ENCODE measurements at regions not wholly inside any gene's neighbourhood (a gene's known extent, or its start where the extent isn't known, plus 50 kb on each side); places are given as distances from the start of the nearest gene placed in this dataset.

- H3K27ac ChIP-seq, result no peak overlapping the region
- WGBS, 2 donors (ENCODE audit: low coverage in 1 of 2), result 44 to 55% methylated on average over 4 to 8 of the region's 10 CpGs
- TF ChIP-seq EP300 (IDR thresholded peaks at IDR 0.05), result no peak
- TF ChIP-seq CTCF (IDR thresholded peaks at IDR 0.05), result no peak
- TF ChIP-seq POLR2A (IDR thresholded peaks at IDR 0.05), result no peak
- TF ChIP-seq POLR2AphosphoS5 (IDR thresholded peaks at IDR 0.05), result no peak
- H3K4me1 ChIP-seq, result no peaks in the 10 kb centered on the region
- H3K27me3 ChIP-seq, result no peaks in the 10 kb centered on the region
- H3K4me3 ChIP-seq, result no peak overlapping the region
- no peak for ATAC-seq
- no peaks in the 10 kb centered on the region for H3K36me3 ChIP-seq
- peaks cover 0 to 8% (median 0%) of the 10 kb centered on the region in 3 donors for H3K9me3 ChIP-seq
These were observed 329.6 kb upstream of the B3GAT1 start for GRCh38 chr11:134741453-134742223.

GRCh38 chr11:134740590-134741261, 328.7 kb upstream of the B3GAT1 start:
- Histone ChIP-seq H3K9me3 (no peaks in the 10 kb centered on the region), H3K27ac (no peak overlapping the region), H3K27me3 (no peaks in the 10 kb centered on the region), H3K36me3 (no peaks in the 10 kb centered on the region), H3K4me3 (no peak overlapping the region), H3K4me1 (no peaks in the 10 kb centered on the region)
- ATAC-seq, result no peak
- TF ChIP-seq POLR2A (IDR thresholded peaks at IDR 0.05) (no peak), EP300 (IDR thresholded peaks at IDR 0.05) (no peak), CTCF (IDR thresholded peaks at IDR 0.05) (no peak), POLR2AphosphoS5 (IDR thresholded peaks at IDR 0.05) (no peak)
- WGBS, 2 donors (ENCODE audit: low coverage in 1 of 2), result 71 to 78% methylated on average over 6 to 7 of the region's 9 CpGs

GRCh38 chr11:134739136-134739535, 327.1 kb upstream of the B3GAT1 start:
- H3K27me3 ChIP-seq, result no peaks in the 10 kb centered on the region
- peaks cover 0 to 6% (median 0%) of the 10 kb centered on the region in 3 donors for H3K4me1 ChIP-seq
- H3K27ac ChIP-seq, result no peak overlapping the region
- 57 to 84% methylated on average over 4 to 6 of the region's 11 CpGs for WGBS, 2 donors (ENCODE audit: low coverage in 1 of 2)
- no peaks in the 10 kb centered on the region for H3K36me3 ChIP-seq
- H3K9me3 ChIP-seq, result no peaks in the 10 kb centered on the region
- ATAC-seq, result no peak
- no peak overlapping the region for H3K4me3 ChIP-seq
- TF ChIP-seq CTCF (IDR thresholded peaks at IDR 0.05) (no peak), POLR2A (IDR thresholded peaks at IDR 0.05) (no peak), POLR2AphosphoS5 (IDR thresholded peaks at IDR 0.05) (no peak), EP300 (IDR thresholded peaks at IDR 0.05) (no peak)

GRCh38 chr11:134738581-134738980, 326.5 kb upstream of the B3GAT1 start:
- no peak overlapping the region for H3K4me3 ChIP-seq
- no peak for TF ChIP-seq POLR2A (IDR thresholded peaks at IDR 0.05)
- TF ChIP-seq CTCF (IDR thresholded peaks at IDR 0.05), result no peak
- TF ChIP-seq POLR2AphosphoS5 (IDR thresholded peaks at IDR 0.05), result no peak
- no peak for TF ChIP-seq EP300 (IDR thresholded peaks at IDR 0.05)
- H3K36me3 ChIP-seq, result no peaks in the 10 kb centered on the region
- no peaks in the 10 kb centered on the region for H3K27me3 ChIP-seq
- peaks cover 0 to 7% (median 0%) of the 10 kb centered on the region in 3 donors for H3K4me1 ChIP-seq
- WGBS, 2 donors (ENCODE audit: low coverage in 1 of 2), result 90 to 95% methylated on average over 9 to 18 of the region's 22 CpGs
- no peaks in the 10 kb centered on the region for H3K9me3 ChIP-seq
- H3K27ac ChIP-seq, result no peak overlapping the region
- no peak for ATAC-seq
